ENCODE measurements at regions not wholly inside any gene's neighbourhood (a gene's known extent, or its start where the extent isn't known, plus 50 kb on each side); places are given as distances from the start of the nearest gene placed in this dataset.

GRCh38 chr11:81874635-81875034 is 859.0 kb downstream of the FAM181B start:
- DNase-seq (no peak), ATAC-seq (no peak)
- Histone ChIP-seq H3K27me3 (no peaks in the 10 kb centered on the region), H3K36me3 (no peaks in the 10 kb centered on the region), H3K9me3 (no peaks in the 10 kb centered on the region), H3K27ac (no peak overlapping the region), H3K4me1 (no peaks in the 10 kb centered on the region), H3K4me3 (no peak overlapping the region)
- intact Hi-C loops (cut with DNase I; ENCODE audit: low total_unique reads) (no loop called here), in situ Hi-C loops (cut with MboI; ENCODE audit: low sequenced_read_pairs in 4 of 4) (no loop called here)
- TF ChIP-seq CTCF (IDR thresholded peaks at IDR 0.05 in 4 of 5, conservative IDR thresholded peaks at IDR 0.05 in 1 of 5) (no peak), POLR2A (IDR thresholded peaks at IDR 0.05) (no peak)

GRCh38 chr11:81870815-81871214 is 862.8 kb downstream of the FAM181B start:
- Histone ChIP-seq H3K4me1 (no peaks in the 10 kb centered on the region), H3K27ac (no peak overlapping the region), H3K9me3 (no peaks in the 10 kb centered on the region), H3K36me3 (no peaks in the 10 kb centered on the region), H3K4me3 (no peak overlapping the region), H3K27me3 (no peaks in the 10 kb centered on the region)
- intact Hi-C loops (cut with DNase I; ENCODE audit: low total_unique reads) (no loop called here), in situ Hi-C loops (cut with MboI; ENCODE audit: low sequenced_read_pairs in 4 of 4) (no loop called here)
- no peak for TF ChIP-seq CTCF (IDR thresholded peaks at IDR 0.05 in 4 of 5, conservative IDR thresholded peaks at IDR 0.05 in 1 of 5)
- TF ChIP-seq POLR2A (IDR thresholded peaks at IDR 0.05) = no peak
- ATAC-seq (no peak), DNase-seq (no peak)

- Histone ChIP-seq H3K27me3 (no peaks in the 10 kb centered on the region), H3K36me3 (no peaks in the 10 kb centered on the region), H3K4me3 (no peak overlapping the region), H3K4me1 (no peaks in the 10 kb centered on the region), H3K27ac (no peak overlapping the region), H3K9me3 (no peaks in the 10 kb centered on the region)
- DNase-seq (no peak), ATAC-seq (no peak)
- in situ Hi-C loops (cut with MboI; ENCODE audit: low sequenced_read_pairs in 4 of 4) = no loop called here
- TF ChIP-seq POLR2A (IDR thresholded peaks at IDR 0.05) (no peak), CTCF (IDR thresholded peaks at IDR 0.05 in 4 of 5, conservative IDR thresholded peaks at IDR 0.05 in 1 of 5) (no peak)
- intact Hi-C loops (cut with DNase I; ENCODE audit: low total_unique reads) = no loop called here
Measured at GRCh38 chr11:81870066-81870412, 863.6 kb downstream of the FAM181B start.

GRCh38 chr11:81869351-81870065 is 864.2 kb downstream of the FAM181B start:
- DNase-seq (no peak), ATAC-seq (no peak)
- Histone ChIP-seq H3K36me3 (no peaks in the 10 kb centered on the region), H3K27ac (no peak overlapping the region), H3K4me3 (no peak overlapping the region), H3K27me3 (no peaks in the 10 kb centered on the region), H3K4me1 (no peaks in the 10 kb centered on the region), H3K9me3 (no peaks in the 10 kb centered on the region)
- in situ Hi-C loops (cut with MboI; ENCODE audit: low sequenced_read_pairs in 4 of 4) (no loop called here), intact Hi-C loops (cut with DNase I; ENCODE audit: low total_unique reads) (no loop called here)
- TF ChIP-seq CTCF (IDR thresholded peaks at IDR 0.05 in 4 of 5, conservative IDR thresholded peaks at IDR 0.05 in 1 of 5) (no peak), POLR2A (IDR thresholded peaks at IDR 0.05) (no peak)

- no peak overlapping the region for H3K27ac ChIP-seq
- TF ChIP-seq POLR2A (IDR thresholded peaks at IDR 0.05) (no peak), CTCF (IDR thresholded peaks at IDR 0.05 in 4 of 5, conservative IDR thresholded peaks at IDR 0.05 in 1 of 5) (no peak)
- in situ Hi-C loops (cut with MboI; ENCODE audit: low sequenced_read_pairs in 4 of 4) (no loop called here), intact Hi-C loops (cut with DNase I; ENCODE audit: low total_unique reads) (no loop called here)
- H3K4me3 ChIP-seq = no peak overlapping the region
- no peaks in the 10 kb centered on the region for H3K9me3 ChIP-seq
- ATAC-seq (no peak), DNase-seq (no peak)
- no peaks in the 10 kb centered on the region for H3K4me1 ChIP-seq
- H3K36me3 ChIP-seq = no peaks in the 10 kb centered on the region
- H3K27me3 ChIP-seq = no peaks in the 10 kb centered on the region
Measured at GRCh38 chr11:81866896-81867295, 866.8 kb downstream of the FAM181B start.

Data from gastrocnemius medialis (tissue), 4 donors.